GM18861 (cell line): ENCODE measurements at regions not wholly inside any gene's neighbourhood (a gene's known extent, or its start where the extent isn't known, plus 50 kb on each side); places are given as distances from the start of the nearest gene placed in this dataset.
"Not testable (repeated sequence)": the region's sequence is repeated elsewhere in the genome, so short reads cannot be mapped to it uniquely, and the experiment has no call there.

ENCODE experiments used
- ATAC-seq: cut with Tn5 transposase; IDR thresholded peaks from one replicate; pipeline ENCODE4 v1.9.1; 2021; ENCODE audit not compliant: unreplicated experiment

GRCh38 chr18:79595876-79596374 lies 83.7 kb upstream of the CTDP1 start:
- ATAC-seq: no peak

GRCh38 chr18:79596446-79597175 lies 83.0 kb upstream of the CTDP1 start:
- ATAC-seq: no peak

- ATAC-seq: no peak
Observed at GRCh38 chr18:79597176-79597830, 82.3 kb upstream of the CTDP1 start.

GRCh38 chr18:79597831-79598632 lies 81.6 kb upstream of the CTDP1 start:
- ATAC-seq: no peak

DNA sequence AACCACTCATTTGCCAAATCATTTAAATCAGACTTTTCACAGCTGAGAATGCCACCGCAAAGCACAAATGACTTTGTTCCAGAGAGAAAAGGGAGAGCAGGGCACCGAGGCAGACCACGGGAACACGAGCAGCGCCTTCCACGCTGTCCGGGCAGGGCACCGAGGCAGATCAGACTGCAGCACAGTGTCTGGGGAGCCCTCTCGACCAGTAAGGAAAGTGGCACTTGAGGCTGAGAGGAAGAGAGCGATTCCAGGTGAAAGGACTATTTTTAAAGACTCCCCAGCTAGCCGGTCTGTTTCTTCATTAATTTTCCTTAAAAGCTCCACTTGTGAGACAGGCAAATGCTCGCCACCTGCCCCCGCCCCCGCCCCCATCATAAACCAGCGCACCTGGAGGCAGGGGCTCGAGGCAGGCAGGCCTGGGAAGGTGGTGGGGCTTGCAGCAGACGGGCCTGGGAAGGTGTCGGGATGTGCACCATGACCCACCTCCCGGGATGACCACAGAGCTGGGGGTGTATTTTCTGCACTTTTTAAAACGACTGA lies 80.9 kb upstream of the CTDP1 start:
- ATAC-seq: no peak

DNA sequence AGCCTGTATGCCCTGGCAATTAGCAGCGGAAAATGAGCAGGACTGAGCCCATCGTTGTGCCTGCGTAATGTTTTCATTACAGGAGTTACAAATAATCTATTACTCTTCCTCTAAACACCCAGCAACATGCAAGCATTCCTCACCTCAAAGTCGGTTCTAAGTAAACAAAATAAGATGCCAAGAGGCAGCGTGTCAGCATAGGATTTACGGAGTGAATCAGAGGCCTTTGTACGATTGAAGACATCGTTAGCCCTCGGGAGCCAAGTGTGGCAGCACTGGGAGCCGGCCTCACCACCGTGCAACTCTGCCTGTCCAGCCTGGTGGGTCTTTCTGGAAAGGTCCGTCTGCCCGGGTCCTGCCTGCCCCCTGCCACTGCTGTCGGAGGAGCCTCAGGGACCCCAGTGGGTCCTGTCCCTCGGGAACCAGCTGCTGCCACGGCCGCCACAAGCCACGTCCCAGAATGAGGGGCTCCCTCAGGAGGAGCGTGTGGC lies 80.1 kb upstream of the CTDP1 start:
- no peak for ATAC-seq

GRCh38 chr18:79600141-79600540 lies 79.5 kb upstream of the CTDP1 start:
- no peak for ATAC-seq

DNA sequence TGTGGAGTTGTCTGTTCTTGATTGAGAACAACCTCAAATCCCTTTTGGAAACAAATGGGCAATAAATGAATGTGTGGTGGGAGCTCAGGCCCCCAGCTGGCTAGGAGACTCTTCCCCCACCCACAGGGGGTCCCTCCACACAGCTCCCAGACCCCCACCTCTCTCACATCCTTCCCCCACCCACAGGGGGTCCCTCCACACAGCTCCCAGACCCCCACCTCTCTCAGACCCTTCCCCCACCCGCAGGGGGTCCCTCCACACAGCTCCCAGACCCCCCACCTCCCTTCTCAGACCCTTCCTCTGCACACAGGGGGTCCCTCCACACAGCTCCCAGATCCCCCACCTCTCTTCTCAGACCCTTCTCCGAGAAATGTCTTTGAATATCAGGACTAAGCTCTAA lies 79.0 kb upstream of the CTDP1 start:
- ATAC-seq: no peak

DNA sequence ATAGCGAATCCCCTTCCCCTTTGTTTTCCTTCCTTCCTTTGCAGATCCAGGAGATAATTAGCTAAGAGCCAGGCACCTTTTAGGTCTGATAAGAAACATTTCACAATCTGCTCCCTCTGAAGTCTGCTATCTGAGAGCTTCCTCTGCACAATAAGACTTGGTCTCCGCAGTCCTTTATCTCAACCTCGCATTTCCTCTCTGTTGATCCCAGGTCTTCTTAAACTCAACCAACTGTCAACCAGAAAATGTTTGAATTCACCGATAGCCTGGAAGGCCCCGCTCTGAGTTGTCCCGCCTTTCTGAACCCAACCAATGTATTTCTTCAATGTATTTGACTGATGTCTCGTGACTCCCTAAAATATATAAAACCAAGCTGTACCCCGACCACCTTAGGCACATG lies 78.4 kb upstream of the CTDP1 start:
- ATAC-seq: no peak

GRCh38 chr18:79603321-79604204 lies 76.0 kb upstream of the CTDP1 start:
- ATAC-seq: no peak

GRCh38 chr18:79604205-79604912 lies 75.2 kb upstream of the CTDP1 start:
- no peak for ATAC-seq

- no peak for ATAC-seq
Observed at GRCh38 chr18:79604913-79605880, 74.4 kb upstream of the CTDP1 start.

- not testable (repeated sequence) for ATAC-seq
Observed at GRCh38 chr18:79606071-79606470, 73.5 kb upstream of the CTDP1 start.

DNA sequence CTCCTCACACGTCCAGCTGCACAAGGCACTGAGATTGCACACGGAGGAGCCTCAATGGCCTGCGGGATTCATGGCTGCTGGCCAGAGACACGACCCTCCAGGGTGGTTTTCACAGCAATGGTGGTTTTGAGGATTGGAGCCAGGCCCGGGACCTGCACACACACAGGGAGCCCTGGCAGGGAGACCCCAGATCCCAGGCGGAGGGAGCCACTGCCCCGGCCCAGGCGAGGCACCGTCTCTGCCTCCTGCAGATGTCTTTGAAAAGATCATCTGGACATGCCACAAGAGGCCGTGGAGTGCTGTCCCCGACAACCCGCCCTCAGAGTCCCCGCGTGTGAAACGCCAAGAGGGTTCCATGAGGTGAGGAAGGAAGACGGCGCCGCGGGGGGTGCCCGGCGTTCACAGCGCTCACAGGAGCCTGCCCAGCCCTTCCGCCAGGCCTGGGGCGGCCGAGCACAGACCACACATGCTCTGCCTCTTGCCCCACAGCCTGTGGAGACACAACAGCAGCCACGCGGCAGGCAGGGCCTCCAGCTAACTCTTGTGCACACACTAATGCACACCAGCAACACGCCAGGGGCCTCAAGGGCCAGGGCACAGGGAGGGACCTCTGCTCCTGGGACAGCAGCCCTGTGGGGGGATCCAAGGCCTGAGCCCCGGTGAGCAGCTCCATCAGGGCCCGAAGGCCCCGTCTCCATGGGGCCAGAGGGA lies 72.8 kb upstream of the CTDP1 start:
- no peak for ATAC-seq

GRCh38 chr18:79607361-79607952 lies 72.1 kb upstream of the CTDP1 start:
- ATAC-seq: no peak

DNA sequence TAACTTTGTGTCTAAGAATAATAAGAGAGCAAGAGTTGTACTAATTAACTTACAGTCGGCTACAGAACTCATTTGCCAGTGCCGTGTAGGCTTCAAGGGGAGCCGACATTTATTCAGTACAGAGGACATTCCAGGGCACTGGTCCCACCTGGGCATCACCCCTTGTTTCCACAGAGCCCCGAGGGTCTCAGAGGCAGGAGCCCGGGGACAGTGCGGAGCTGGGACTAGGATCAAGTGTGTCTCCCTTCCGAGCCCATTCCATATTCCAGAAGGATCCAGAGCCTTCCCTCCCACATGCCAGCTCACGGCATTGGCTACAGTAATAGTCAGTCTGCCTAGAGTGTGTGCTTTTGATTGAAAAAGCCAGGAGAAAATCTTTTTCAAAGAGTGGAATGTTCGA lies 71.5 kb upstream of the CTDP1 start:
- no peak for ATAC-seq

DNA sequence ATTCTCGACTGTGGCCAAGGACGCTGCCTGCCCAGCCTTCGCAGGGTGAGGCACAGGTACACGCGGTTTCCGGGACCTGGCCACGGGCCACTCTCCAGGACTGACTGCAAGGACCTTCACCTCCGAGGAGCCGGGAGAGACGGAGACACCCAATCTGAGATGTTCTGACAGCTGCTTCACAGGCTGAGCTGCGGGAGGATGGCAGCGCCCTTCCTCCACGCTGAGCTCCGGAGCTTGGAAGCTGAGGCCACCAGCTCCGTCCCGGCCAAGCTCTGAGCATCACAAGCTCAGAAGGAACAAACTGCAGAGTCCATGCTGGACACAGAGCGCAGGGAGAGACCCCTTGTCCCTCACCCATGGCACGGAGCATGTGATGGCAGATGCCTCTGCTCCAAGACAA lies 71.1 kb upstream of the CTDP1 start:
- ATAC-seq: no peak
